NCI-H345 (cell line): ENCODE measurements at regions not wholly inside any gene's neighbourhood (a gene's known extent, or its start where the extent isn't known, plus 50 kb on each side); places are given as distances from the start of the nearest gene placed in this dataset.
A peak's percentile ranks its signal among the peaks of the same experiment; 100 is the strongest.
"Not testable (repeated sequence)": the region's sequence is repeated elsewhere in the genome, so short reads cannot be mapped to it uniquely, and the experiment has no call there.

Source experiments
- DNase-seq: peaks from one replicate; lab custom pipeline; 2025; lab: John Stamatoyannopoulos, UW

- no peak for DNase-seq
These were observed 254.2 kb downstream of the PLOD2 start for GRCh38 chr3:145906755-145907154.

- no peak for DNase-seq
These were observed 250.0 kb downstream of the PLOD2 start for GRCh38 chr3:145911016-145911415.

GRCh38 chr3:145915787-145916186 is 245.2 kb downstream of the PLOD2 start:
- DNase-seq: no peak

- not testable (repeated sequence) for DNase-seq
These were observed 233.2 kb downstream of the PLOD2 start for GRCh38 chr3:145927736-145928135.

GRCh38 chr3:145936971-145937370 is 224.0 kb downstream of the PLOD2 start:
- no peak for DNase-seq

DNA sequence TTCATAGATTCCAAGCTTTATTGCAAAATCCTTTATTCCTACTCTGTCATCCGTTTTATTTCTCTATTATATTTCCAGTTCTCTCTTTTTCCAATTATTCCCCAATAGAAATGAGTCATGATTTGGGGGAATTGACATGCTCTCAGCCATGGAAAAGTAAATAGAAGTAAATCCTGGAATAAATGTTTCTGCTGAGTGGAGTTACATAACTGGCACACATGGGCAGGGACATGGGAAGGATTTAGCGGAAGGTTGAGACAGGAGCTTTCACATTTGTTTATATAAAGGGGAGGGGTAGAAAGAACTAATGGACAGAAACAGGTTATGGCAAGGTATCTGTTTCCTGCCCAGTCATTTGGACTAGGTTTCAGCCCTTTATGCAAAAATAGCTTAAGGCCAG is 221.6 kb downstream of the PLOD2 start:
- DNase-seq: peak; percentile 74

DNA sequence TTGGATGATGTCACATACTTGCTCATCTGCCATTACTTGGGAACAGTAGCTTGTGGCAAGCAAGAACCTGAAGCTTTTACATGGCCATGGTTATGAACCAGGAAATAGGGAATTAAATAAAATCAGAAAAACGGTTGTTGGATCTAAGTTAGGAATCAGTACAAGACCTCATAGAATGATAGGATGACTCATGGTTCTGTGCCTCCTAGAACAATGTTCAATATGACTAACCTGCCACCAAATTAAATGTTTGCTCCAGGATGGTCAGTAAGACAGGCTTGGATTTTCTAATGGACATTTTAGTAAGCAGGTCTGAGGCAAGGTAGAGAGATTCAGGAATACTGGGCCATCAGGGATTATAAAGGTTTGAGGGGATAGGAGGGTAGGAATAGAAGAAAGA is 218.9 kb downstream of the PLOD2 start:
- no peak for DNase-seq

DNA sequence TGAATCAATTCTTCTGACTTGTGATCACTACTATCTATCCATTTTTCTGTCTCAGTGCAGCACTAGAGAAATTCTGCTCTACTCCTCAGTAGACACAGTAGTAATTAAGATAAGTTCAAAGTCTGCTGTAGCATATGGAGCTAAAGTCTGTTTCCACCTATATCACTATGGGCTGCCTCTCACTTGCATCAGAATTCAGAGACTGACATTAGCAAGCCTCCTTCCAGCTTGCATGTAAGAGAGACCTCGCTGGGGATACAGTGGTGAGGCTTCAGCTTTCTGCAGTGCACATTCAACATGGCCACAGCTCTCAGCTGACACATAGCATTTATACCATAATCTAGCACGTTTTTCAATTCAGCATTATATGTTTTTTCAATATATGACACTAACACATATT is 217.0 kb downstream of the PLOD2 start:
- no peak for DNase-seq

- no peak for DNase-seq
These were observed 209.5 kb downstream of the PLOD2 start for GRCh38 chr3:145951441-145951840.

- DNase-seq: no peak
These were observed 208.4 kb downstream of the PLOD2 start for GRCh38 chr3:145952536-145952935.

DNA sequence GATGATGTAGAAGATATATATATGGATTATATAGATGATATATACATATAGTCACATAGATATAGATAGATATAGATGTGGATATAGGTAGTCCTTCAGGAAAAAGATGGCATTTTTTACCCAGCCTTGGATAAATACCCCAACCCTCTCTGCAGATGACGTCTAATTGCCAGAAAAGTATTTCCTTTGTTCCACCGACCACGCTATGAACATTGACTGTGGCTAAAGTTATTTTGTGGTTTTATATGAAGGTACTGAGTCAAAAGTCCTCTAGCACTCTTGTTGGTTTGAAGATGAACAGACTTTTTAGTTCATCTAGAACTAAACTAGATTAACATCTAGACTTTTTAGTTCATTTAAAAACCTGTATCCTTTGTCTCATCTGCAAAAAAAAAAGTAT is 207.7 kb downstream of the PLOD2 start:
- DNase-seq: no peak

GRCh38 chr3:145959457-145960088 is 201.4 kb downstream of the PLOD2 start:
- DNase-seq: no peak

GRCh38 chr3:145963111-145963510 is 197.9 kb downstream of the PLOD2 start:
- DNase-seq: no peak

DNA sequence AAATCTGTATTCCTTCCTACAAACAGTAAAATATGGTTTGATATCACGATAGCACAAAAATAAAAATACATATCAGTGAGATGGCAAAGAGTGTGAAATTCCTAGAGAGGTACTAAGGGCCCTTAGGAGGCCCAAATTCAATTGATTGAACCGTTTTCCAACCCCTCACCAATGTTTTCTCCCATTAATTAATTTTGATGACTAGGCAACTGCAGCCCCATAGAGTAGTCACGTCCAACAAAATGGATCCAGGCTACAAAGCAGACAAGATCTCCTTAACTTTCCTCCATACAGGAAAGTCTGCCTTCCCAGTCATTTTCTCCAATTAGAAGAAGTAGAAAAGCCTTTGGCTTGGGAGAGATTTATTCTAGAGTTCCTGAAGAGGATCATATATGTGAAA is 193.9 kb downstream of the PLOD2 start:
- DNase-seq: no peak

- no peak for DNase-seq
These were observed 189.8 kb downstream of the PLOD2 start for GRCh38 chr3:145971186-145971585.

DNA sequence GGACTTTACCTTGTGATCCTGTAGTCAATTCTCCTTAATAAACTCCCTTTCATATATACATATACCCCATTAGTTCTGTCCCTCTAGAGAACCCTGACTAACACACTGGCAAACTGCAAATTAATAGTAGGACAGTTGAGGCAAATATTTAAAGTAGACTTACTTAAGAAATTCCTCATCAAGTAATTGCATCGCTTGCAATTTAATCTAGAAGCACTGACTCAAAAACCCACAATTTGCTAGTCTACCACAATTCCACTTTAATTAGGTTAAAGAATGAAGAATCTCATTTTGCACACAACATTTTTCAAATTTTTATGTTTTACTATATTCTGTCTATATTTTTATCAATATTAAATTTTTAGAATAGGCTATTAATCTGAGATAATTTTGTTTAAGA is 188.1 kb downstream of the PLOD2 start:
- DNase-seq: no peak

GRCh38 chr3:145981056-145981455 is 179.9 kb downstream of the PLOD2 start:
- no peak for DNase-seq

DNA sequence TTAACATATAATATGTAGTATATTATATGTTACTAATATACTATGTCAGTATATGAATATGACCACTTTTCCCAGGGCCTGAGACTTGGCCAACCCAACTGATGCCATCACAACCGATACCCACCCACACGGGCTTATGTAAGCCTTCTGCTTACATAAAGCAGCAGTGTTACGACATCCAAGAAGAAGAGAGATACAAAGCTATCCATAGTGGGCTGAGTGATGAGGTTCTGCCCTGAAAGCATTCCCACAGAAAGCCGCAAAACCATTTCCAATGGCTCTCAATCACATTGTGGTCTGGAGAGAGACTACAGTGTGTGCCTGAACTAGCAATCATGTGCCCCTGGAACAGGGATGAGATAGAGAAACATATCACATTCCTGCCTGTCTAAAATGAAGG is 177.9 kb downstream of the PLOD2 start:
- no peak for DNase-seq
